22Rv1 (cell line): ENCODE measurements at regions not wholly inside any gene's neighbourhood (a gene's known extent, or its start where the extent isn't known, plus 50 kb on each side); places are given as distances from the start of the nearest gene placed in this dataset.

ENCODE experiments used
- ZFX ChIP-seq: fragments of 450-650 bp; IDR thresholded peaks from 2 replicates; pipeline ENCODE4 v1.6.1; 2017; ENCODE audit warnings: antibody characterized with exemption, borderline replicate concordance
- TF ChIP-seq, protein P1 (sequence below): fragments of 450-650 bp; IDR thresholded peaks from 2 replicates; pipeline ENCODE4 v1.5.1; 2017; ENCODE audit warnings: mild to moderate bottlenecking

DNA sequence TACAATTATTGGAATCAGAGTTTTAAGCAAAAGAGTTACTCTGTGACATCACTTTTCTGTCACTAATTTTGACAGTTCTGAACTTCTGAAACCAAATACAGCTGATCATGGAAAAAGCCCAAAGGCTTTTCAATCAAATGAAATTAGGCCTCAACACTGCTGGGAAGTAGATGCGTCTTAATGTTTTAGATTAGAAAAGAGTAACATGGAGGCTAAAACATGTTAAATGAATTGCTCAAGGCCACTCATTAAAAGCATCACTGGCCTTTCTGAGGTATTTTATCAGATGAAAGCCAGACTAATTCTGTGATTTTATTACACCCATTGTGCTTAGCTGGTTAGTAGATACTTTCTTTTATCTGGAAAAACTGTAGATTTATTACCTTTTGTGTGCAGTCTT, 672.6 kb downstream of the CENPC start:
- TF ChIP-seq, protein P1, sequence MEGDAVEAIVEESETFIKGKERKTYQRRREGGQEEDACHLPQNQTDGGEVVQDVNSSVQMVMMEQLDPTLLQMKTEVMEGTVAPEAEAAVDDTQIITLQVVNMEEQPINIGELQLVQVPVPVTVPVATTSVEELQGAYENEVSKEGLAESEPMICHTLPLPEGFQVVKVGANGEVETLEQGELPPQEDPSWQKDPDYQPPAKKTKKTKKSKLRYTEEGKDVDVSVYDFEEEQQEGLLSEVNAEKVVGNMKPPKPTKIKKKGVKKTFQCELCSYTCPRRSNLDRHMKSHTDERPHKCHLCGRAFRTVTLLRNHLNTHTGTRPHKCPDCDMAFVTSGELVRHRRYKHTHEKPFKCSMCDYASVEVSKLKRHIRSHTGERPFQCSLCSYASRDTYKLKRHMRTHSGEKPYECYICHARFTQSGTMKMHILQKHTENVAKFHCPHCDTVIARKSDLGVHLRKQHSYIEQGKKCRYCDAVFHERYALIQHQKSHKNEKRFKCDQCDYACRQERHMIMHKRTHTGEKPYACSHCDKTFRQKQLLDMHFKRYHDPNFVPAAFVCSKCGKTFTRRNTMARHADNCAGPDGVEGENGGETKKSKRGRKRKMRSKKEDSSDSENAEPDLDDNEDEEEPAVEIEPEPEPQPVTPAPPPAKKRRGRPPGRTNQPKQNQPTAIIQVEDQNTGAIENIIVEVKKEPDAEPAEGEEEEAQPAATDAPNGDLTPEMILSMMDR, result no peak
- no peak for TF ChIP-seq ZFX
